Right ventricle myocardium superior (tissue), 1 donor: ENCODE measurements at regions not wholly inside any gene's neighbourhood (a gene's known extent, or its start where the extent isn't known, plus 50 kb on each side); places are given as distances from the start of the nearest gene placed in this dataset.
A peak's percentile ranks its signal among the peaks of the same experiment; 100 is the strongest.
"Not testable (repeated sequence)": the region's sequence is repeated elsewhere in the genome, so short reads cannot be mapped to it uniquely, and the experiment has no call there.

Source experiments
- ATAC-seq: fragments of 200-7000 bp; cut with Tn5 transposase; one replicate; pipeline ENCODE4 v1.9.1; 2020; ENCODE audit warnings: mild to moderate bottlenecking; ENCODE audit not compliant: poor library complexity
- DNase-seq: peaks from one replicate; pipeline ENCODE4 v3.0.0-alpha.2; 2020
- intact Hi-C: fragments of 100-400 bp; cut with DNase I; formaldehyde crosslinking; loops from one replicate; pipeline ENCODE4 v1.11.2; 2022
- donor health status: DM: no; HTN: yes; CAD: no; lungs with severe emphysema.

DNA sequence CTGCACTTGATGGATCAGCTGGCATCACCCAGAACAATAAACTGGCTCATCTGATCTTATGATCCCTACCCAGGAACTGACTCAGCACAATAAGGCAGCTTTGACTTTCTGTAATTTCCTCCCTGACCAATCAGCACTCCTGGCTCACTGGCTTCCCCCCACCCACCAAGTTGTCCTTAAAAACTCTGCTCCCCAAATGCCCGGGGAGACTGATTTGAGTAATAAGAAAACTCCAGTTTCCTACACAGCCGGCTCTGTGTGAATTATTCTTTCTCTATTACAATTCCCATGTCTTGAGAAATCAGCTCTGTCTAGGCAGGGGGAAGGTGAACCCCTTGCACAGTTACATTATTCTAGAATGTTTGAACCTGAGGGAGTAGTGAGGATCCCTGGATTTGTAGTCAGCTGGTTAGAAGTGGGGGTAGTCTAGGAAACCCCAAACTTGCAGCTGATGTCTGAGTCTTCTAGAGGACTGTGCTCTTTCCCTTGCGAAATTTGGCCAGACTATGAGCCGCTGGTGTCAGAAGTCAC is 111.7 kb upstream of the NEK6 start:
- ATAC-seq: no peak
- no peak for DNase-seq
- intact Hi-C loops: no loop called here

- intact Hi-C loops: no loop called here
- DNase-seq (no peak), ATAC-seq (no peak)
Measured at GRCh38 chr9:124149992-124150391, 107.8 kb upstream of the NEK6 start.

DNA sequence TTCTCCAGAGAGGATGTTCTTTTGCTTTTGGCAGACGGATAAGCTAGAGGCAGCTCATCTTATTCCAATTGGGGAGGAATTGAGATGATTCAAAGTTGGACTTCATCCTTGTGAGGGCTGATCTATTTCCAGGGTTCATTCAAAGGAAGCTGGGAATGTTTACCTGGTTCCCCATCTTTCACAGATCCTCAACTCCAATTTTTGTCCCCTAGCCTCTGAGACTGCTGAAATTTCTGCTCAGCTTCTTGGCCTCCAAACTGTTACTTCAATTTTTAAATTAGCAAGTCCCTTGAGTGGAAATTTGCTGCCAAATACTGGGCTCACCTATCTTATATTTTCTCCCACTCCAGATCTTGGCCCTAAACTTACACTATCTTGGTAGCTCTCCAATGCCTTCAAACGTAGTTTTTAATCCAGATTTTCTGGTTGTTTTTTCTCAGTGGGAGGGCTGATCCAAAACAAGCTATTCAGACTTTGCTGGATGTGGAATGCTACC is 93.9 kb upstream of the NEK6 start:
- peak; percentile 77 for ATAC-seq
- intact Hi-C loops: no loop called here
- DNase-seq: no peak

DNA sequence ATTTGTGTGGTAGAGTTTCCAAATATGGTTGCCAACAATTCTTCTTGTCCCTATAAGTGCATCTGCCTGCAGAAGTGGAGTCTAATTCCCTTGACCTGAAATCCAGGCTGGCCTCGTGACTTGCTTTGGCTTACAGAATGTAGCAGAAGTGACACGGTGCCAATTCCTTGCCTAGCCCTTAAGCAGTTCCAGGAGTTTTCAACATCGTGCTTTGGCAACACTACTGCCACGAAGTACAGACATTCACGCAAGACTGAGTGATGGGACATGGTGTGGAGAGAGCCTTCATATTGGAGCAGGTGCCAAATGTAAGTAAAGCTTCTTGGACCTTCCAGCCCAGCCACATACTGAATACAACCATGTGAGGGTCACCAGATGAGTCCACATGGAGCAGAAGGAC is 92.9 kb upstream of the NEK6 start:
- intact Hi-C loops: no loop called here
- peak; percentile 90 for ATAC-seq
- DNase-seq: peak; percentile 52

- DNase-seq (no peak), ATAC-seq (no peak)
- intact Hi-C loops: no loop called here
Measured at GRCh38 chr9:124174433-124174832, 83.3 kb upstream of the NEK6 start.

DNA sequence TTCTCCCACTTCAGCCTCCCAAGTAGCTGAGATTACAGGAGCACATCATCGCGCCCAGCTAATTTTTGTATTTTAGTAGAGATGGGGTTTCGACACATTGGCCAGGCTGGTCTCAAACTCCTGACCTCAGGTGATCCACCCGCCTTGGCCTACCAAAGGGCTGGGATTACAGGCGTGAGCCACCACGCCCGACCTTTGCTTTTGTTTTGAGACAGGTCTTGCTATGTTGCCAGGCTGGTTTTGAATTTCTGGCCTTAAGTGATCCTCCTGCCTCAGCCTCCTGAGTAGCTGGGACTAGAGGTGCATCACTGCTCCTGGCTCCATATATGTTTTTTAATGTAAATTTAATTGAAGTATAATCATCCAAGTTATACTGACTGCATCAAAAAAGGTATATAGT is 80.2 kb upstream of the NEK6 start:
- intact Hi-C loops, DNase-seq, ATAC-seq: not testable (repeated sequence)

DNA sequence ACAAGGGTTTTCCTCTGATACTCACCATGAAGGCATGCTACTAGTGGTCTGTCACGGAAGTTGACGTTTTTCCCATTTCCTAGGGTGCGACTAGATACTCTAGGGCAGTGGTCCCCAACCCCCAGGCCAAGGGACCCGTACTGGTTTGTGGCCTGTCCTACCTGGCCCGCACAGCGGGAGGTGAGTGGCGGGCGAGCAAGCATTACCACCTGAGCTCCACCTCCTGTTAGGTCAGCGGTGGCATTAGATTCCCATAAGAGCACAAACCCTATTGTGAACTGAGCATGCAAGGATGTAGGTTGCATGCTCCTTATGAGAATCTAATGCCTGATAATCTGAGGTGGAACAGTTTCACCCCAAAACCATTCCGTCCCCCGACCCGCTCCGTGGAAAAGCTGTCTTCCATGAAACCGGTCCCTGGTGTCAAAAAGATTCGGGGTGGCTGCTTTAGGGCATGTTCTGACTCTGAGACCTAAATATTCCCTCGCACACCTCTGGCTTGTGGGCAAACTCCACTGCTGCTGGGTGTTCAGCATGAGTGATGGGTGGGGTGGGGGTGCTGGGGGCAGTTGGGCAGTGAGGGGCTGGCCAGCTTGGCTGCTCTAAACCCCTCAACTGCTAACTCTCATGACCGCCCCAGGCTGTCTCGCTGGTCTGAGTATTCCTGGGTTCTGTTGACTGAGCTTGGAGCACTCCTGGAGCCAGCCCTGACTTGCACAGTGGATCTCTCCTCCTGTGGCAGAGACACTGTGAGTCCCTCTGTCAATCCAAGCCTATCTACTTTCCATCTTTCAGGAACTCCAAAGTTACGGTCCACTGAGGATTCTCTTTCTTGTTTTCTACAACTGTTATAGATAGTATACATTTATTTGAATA is 78.3 kb upstream of the NEK6 start:
- intact Hi-C loops: no loop called here
- no peak for ATAC-seq
- DNase-seq: no peak

DNA sequence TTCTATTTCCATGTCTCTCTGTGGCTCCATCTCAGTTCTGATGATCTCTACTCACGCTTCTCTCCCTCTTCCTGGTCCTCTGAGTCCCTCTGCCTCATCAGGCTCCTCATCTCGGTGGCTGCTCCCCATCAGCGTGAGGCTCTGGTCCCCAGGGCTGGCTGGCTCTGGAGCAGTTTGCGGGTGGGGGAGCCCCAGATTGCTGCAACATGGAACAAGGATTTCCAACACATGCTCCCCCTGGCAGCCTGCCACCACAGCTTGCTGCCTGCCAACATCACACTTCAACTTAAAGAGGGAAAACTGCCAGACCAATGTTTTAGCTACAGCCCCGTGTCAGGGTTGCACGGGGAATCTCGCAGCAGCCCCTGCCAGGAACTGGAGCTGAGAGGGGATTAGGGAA is 77.2 kb upstream of the NEK6 start:
- ATAC-seq (no peak), DNase-seq (peak; percentile 71)
- intact Hi-C loops: no loop called here

DNA sequence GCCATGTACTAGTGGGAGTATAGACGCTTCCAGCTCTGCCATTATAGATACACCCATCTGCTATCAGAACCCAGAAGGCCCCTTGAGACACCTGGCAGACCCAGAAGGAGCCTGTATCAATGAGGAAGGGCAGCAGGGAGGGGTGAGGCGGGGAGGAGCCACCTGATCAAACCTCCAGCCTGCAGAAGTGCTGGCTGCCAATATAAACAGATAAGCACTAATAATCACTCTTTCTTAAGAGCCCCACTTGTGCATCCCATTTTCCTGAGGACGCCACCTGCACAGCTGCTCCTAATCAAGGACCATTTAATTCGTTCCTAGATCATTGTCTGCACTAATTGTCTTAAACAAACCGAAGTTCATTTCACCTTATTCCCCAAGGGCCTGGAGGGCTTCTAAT is 75.0 kb upstream of the NEK6 start:
- ATAC-seq: no peak
- no peak for DNase-seq
- intact Hi-C loops: no loop called here

DNA sequence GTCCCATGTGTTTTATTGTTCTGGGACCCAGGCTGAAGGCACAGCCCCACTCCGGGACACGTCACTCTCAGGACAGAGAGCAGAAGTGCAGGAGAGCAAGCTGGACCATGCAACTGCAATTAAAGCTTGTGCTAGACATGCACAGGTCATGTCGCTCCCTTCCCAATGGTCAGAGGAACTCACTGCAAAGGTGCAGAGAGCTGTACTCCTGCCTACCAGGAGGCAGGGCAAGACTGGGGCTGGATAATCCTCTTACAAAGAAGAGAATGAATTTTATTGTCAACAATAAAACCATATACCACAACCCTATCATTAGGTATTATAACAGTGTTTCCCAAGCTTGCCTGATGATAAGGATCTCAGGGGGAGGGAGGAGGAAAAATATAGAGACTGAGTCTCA is 74.0 kb upstream of the NEK6 start:
- intact Hi-C loops: no loop called here
- DNase-seq (no peak), ATAC-seq (no peak)

- ATAC-seq (no peak), DNase-seq (no peak)
- intact Hi-C loops: no loop called here
Measured at GRCh38 chr9:124185413-124185812, 72.3 kb upstream of the NEK6 start.

DNA sequence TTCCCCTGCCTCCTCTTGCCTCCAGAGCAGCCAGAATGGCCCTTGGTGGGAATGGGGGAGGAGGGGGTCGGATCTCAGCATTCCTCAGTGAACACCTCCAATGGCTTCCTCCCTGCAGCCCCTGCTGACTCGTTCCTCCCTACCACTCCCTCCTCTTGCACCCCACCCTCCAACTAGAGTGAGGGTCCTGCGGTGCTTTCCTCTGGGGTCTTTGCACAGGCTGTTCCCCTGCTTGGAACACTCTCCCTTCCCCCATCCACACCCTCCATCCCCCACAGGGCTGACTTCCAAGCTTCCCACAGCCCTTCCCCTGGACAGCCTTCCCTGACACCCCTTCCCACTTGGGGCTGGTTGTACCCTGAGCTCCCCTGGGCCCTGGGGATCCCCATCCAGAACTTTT is 70.4 kb upstream of the NEK6 start:
- no peak for ATAC-seq
- no peak for DNase-seq

GRCh38 chr9:124188331-124189110 is 69.2 kb upstream of the NEK6 start:
- DNase-seq: no peak
- intact Hi-C loops: no loop called here
- no peak for ATAC-seq

More for the DNA sequence above, 70.4 kb upstream of the NEK6 start:
- intact Hi-C loops: no loop called here

- no peak for DNase-seq
- no peak for ATAC-seq
- intact Hi-C loops: no loop called here
Measured at GRCh38 chr9:124190761-124191160, 67.0 kb upstream of the NEK6 start.

DNA sequence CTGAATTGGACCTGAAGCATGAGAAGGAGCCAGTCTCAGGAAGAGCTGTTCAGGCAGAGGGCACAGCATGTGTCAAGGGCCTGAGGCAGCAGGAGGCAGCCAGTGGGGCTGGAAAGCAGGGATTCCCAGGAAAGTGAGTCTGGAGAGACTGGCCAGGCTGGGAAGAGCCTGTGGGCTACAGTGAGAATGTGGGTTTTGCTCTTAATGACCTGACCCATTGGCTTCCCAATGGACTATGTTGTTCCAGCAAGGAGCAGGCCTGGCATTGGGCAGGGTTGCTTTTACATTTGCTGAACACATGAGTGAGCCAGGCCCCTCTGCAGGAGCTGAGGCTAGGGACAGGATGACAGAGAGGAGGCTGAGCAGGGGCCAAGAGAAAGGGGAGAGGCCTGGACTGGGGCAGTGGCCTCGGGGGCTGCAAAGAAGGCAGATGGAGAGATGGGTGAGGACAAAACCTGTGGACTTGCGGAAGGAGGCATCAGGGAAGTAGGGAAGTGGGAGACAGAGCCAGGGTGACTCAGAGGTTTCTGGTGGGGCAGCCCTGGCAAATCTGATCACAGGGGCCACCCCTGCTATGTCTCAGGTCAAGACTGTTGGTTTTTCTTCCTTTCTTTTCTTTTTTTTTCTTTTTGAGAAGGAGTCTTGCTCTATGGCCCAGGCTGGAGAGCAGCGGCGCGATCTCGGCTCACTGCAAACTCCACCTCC is 65.9 kb upstream of the NEK6 start:
- DNase-seq (no peak), ATAC-seq (no peak)
- intact Hi-C loops: no loop called here

GRCh38 chr9:124196814-124197176 is 61.0 kb upstream of the NEK6 start:
- intact Hi-C loops: no loop called here
- ATAC-seq (no peak), DNase-seq (no peak)

GRCh38 chr9:124197177-124198095 is 60.3 kb upstream of the NEK6 start:
- intact Hi-C loops: no loop called here
- ATAC-seq: peak; percentile 68
- DNase-seq: peak; percentile 60

DNA sequence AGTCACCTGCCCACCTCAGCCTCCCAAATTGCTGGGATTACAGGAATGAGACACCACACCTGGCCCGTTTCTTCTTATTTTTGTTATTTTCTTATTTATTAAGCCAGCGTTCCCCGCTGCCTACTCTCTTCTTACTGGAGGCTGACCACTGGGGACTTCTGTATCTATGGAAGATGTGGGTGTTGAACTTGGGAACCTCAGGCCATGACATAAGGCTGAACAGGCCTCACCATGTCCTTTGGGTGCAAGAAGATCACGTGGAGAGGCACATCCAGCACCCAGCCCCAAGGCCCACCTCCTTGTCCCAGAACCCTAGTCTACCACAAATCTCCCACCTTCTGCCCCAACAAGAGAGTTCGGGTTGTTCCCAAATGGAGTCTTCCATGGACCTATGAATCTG is 59.4 kb upstream of the NEK6 start:
- no peak for DNase-seq
- intact Hi-C loops: no loop called here
- no peak for ATAC-seq
